HEK293 (cell line): ENCODE measurements at regions not wholly inside any gene's neighbourhood (a gene's known extent, or its start where the extent isn't known, plus 50 kb on each side); places are given as distances from the start of the nearest gene placed in this dataset.

Source experiments
- CTCF ChIA-PET: fragments of 350-600 bp; formaldehyde crosslinking; extraction: SDS; loops from one replicate; lab custom pipeline; 2021; ENCODE audit warnings: antibody characterized with exemption; lab: Yijun Ruan, JAX
- POLR2A ChIA-PET: fragments of 300-600 bp; formaldehyde crosslinking; extraction: SDS; loops from one replicate; lab custom pipeline; 2020; ENCODE audit warnings: antibody characterized with exemption, inconsistent platforms; lab: Yijun Ruan, JAX
- H3K27ac ChIP-seq: fragments of 200-500 bp; sonication (Bioruptor generic); 2 replicates; pipeline ENCODE4 v1.5.1; 2014; ENCODE audit warnings: low read depth, low read length, control low read depth, inconsistent platforms; ENCODE audit errors: extremely low read depth
- H3K36me3 ChIP-seq, 2 experiments: fragments of 200-500 bp in 1 of 2; sonication (Bioruptor generic) in 1 of 2; 1 replicate in 1 of 2; 2 replicates in 1 of 2; pipeline ENCODE4 v1.5.1; 2014 to 2017; ENCODE audit warnings: inconsistent platforms in 2 of 2, low read length in 2 of 2; ENCODE audit not compliant: control insufficient read depth in 2 of 2, insufficient read depth in 1 of 2
- H3K4me1 ChIP-seq: fragments of 200-500 bp; sonication (Bioruptor generic); 2 replicates; pipeline ENCODE4 v1.5.1; 2014; ENCODE audit warnings: mild to moderate bottlenecking, low read length, inconsistent platforms; ENCODE audit not compliant: control insufficient read depth, insufficient read depth
- H3K4me3 ChIP-seq: 2 replicates; pipeline ENCODE4 v1.5.1; 2011; ENCODE audit warnings: low read depth, mild to moderate bottlenecking, control low read depth, low read length, moderate library complexity
- H3K9me3 ChIP-seq: fragments of 200-500 bp; sonication (Bioruptor generic); 2 replicates; pipeline ENCODE4 v1.5.1; 2014; ENCODE audit warnings: low read depth, low read length, inconsistent platforms; ENCODE audit not compliant: control insufficient read depth, insufficient read depth
- PRDM4 ChIP-seq: fragments of 450-650 bp; formaldehyde crosslinking; IDR thresholded peaks from 2 replicates; pipeline ENCODE4 v1.5.1; 2017; ENCODE audit warnings: missing biosample characterization, missing genetic modification characterization
- REPIN1 ChIP-seq: fragments of 450-650 bp; formaldehyde crosslinking; IDR thresholded peaks from 2 replicates; pipeline ENCODE4 v1.5.1; 2017; ENCODE audit warnings: missing biosample characterization, missing genetic modification characterization, low read depth
- ZFP37 ChIP-seq: fragments of 450-650 bp; formaldehyde crosslinking; IDR thresholded peaks from 2 replicates; pipeline ENCODE4 v1.5.1; 2016; ENCODE audit warnings: missing biosample characterization, missing genetic modification characterization
- ZNF157 ChIP-seq: fragments of 450-650 bp; formaldehyde crosslinking; IDR thresholded peaks from 2 replicates; pipeline ENCODE4 v1.5.1; 2016; ENCODE audit warnings: missing biosample characterization, missing genetic modification characterization
- ZNF248 ChIP-seq: fragments of 450-650 bp; formaldehyde crosslinking; IDR thresholded peaks from 2 replicates; pipeline ENCODE4 v1.5.1; 2017; ENCODE audit warnings: missing biosample characterization, missing genetic modification characterization
- ZNF544 ChIP-seq: fragments of 450-650 bp; formaldehyde crosslinking; IDR thresholded peaks from 2 replicates; pipeline ENCODE4 v1.5.0; 2017; ENCODE audit warnings: missing biosample characterization, missing genetic modification characterization
- ZNF76 ChIP-seq: fragments of 450-650 bp; formaldehyde crosslinking; IDR thresholded peaks from 2 replicates; pipeline ENCODE4; 2016; ENCODE audit warnings: low read depth, missing biosample characterization, missing genetic modification characterization, borderline replicate concordance
- ZSCAN5A ChIP-seq: fragments of 450-650 bp; formaldehyde crosslinking; IDR thresholded peaks from 2 replicates; pipeline ENCODE4 v1.5.1; 2016; ENCODE audit warnings: missing biosample characterization, missing genetic modification characterization
- TF ChIP-seq, protein P1 (sequence below): fragments of 450-650 bp; formaldehyde crosslinking; IDR thresholded peaks from 2 replicates; pipeline ENCODE4 v1.5.1; 2016; ENCODE audit warnings: missing biosample characterization, missing genetic modification characterization, borderline replicate concordance
- TF ChIP-seq, protein P2 (sequence below): fragments of 450-650 bp; formaldehyde crosslinking; IDR thresholded peaks from 2 replicates; pipeline ENCODE4 v1.5.1; 2016; ENCODE audit warnings: missing biosample characterization, missing genetic modification characterization, borderline replicate concordance
- TF ChIP-seq, protein P3 (sequence below): sonication (generic); formaldehyde crosslinking; IDR thresholded peaks from 2 replicates; pipeline ENCODE4 v1.8.1; 2022; ENCODE audit warnings: mild to moderate bottlenecking, moderate library complexity, missing genetic modification reagents

- ChIA-PET POLR2A (no interaction called here), CTCF (interaction anchor here (1.0 to 8.7 kb wide), 4 partner anchors 9 to 309 kb away, joined by 6 to 280 read pairs (median 60); no protein-coding TSS in a partner anchor)
- H3K27ac ChIP-seq = no peak overlapping the region
- H3K4me3 ChIP-seq = no peak overlapping the region
- H3K9me3 ChIP-seq = no peaks in the 10 kb centered on the region
- H3K4me1 ChIP-seq = no peaks in the 10 kb centered on the region
- H3K36me3 ChIP-seq = no peaks in the 10 kb centered on the region
- TF ChIP-seq ZNF544 (tag by site-specific recombination) = no peak
- no peak for TF ChIP-seq ZSCAN5A (tag by site-specific recombination)
- no peak for TF ChIP-seq ZNF248 (tag by site-specific recombination)
- TF ChIP-seq, protein P1, sequence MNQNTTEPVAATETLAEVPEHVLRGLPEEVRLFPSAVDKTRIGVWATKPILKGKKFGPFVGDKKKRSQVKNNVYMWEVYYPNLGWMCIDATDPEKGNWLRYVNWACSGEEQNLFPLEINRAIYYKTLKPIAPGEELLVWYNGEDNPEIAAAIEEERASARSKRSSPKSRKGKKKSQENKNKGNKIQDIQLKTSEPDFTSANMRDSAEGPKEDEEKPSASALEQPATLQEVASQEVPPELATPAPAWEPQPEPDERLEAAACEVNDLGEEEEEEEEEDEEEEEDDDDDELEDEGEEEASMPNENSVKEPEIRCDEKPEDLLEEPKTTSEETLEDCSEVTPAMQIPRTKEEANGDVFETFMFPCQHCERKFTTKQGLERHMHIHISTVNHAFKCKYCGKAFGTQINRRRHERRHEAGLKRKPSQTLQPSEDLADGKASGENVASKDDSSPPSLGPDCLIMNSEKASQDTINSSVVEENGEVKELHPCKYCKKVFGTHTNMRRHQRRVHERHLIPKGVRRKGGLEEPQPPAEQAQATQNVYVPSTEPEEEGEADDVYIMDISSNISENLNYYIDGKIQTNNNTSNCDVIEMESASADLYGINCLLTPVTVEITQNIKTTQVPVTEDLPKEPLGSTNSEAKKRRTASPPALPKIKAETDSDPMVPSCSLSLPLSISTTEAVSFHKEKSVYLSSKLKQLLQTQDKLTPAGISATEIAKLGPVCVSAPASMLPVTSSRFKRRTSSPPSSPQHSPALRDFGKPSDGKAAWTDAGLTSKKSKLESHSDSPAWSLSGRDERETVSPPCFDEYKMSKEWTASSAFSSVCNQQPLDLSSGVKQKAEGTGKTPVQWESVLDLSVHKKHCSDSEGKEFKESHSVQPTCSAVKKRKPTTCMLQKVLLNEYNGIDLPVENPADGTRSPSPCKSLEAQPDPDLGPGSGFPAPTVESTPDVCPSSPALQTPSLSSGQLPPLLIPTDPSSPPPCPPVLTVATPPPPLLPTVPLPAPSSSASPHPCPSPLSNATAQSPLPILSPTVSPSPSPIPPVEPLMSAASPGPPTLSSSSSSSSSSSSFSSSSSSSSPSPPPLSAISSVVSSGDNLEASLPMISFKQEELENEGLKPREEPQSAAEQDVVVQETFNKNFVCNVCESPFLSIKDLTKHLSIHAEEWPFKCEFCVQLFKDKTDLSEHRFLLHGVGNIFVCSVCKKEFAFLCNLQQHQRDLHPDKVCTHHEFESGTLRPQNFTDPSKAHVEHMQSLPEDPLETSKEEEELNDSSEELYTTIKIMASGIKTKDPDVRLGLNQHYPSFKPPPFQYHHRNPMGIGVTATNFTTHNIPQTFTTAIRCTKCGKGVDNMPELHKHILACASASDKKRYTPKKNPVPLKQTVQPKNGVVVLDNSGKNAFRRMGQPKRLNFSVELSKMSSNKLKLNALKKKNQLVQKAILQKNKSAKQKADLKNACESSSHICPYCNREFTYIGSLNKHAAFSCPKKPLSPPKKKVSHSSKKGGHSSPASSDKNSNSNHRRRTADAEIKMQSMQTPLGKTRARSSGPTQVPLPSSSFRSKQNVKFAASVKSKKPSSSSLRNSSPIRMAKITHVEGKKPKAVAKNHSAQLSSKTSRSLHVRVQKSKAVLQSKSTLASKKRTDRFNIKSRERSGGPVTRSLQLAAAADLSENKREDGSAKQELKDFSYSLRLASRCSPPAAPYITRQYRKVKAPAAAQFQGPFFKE (tag by site-specific recombination) = no peak
- no peak for TF ChIP-seq ZFP37 (tag by site-specific recombination)
- TF ChIP-seq PRDM4 (tag by site-specific recombination) = no peak
- TF ChIP-seq, all 188 proteins: peak for 0
Measured at GRCh38 chr7:25569765-25570164, 341.5 kb upstream of the NPVF start.

- POLR2A ChIA-PET = no interaction called here
- Histone ChIP-seq H3K27ac (no peak overlapping the region), H3K4me3 (no peak overlapping the region), H3K36me3 (no peaks in the 10 kb centered on the region), H3K4me1 (no peaks in the 10 kb centered on the region), H3K9me3 (no peaks in the 10 kb centered on the region)
- CTCF ChIA-PET = interaction anchor here (0.6 to 3.0 kb wide), 5 partner anchors 13 to 279 kb away, joined by 3 to 14 read pairs (median 5); no protein-coding TSS in a partner anchor
- TF ChIP-seq ZNF76 (tag by site-specific recombination) (no peak), ZNF157 (tag by site-specific recombination) (no peak), REPIN1 (tag by site-specific recombination) (no peak), ZNF544 (tag by site-specific recombination) (no peak)
- TF ChIP-seq, protein P2, sequence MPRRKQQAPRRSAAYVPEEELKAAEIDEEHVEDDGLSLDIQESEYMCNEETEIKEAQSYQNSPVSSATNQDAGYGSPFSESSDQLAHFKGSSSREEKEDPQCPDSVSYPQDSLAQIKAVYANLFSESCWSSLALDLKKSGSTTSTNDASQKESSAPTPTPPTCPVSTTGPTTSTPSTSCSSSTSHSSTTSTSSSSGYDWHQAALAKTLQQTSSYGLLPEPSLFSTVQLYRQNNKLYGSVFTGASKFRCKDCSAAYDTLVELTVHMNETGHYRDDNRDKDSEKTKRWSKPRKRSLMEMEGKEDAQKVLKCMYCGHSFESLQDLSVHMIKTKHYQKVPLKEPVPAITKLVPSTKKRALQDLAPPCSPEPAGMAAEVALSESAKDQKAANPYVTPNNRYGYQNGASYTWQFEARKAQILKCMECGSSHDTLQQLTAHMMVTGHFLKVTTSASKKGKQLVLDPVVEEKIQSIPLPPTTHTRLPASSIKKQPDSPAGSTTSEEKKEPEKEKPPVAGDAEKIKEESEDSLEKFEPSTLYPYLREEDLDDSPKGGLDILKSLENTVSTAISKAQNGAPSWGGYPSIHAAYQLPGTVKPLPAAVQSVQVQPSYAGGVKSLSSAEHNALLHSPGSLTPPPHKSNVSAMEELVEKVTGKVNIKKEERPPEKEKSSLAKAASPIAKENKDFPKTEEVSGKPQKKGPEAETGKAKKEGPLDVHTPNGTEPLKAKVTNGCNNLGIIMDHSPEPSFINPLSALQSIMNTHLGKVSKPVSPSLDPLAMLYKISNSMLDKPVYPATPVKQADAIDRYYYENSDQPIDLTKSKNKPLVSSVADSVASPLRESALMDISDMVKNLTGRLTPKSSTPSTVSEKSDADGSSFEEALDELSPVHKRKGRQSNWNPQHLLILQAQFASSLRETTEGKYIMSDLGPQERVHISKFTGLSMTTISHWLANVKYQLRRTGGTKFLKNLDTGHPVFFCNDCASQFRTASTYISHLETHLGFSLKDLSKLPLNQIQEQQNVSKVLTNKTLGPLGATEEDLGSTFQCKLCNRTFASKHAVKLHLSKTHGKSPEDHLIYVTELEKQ (tag by site-specific recombination) = no peak
- TF ChIP-seq, protein P3, sequence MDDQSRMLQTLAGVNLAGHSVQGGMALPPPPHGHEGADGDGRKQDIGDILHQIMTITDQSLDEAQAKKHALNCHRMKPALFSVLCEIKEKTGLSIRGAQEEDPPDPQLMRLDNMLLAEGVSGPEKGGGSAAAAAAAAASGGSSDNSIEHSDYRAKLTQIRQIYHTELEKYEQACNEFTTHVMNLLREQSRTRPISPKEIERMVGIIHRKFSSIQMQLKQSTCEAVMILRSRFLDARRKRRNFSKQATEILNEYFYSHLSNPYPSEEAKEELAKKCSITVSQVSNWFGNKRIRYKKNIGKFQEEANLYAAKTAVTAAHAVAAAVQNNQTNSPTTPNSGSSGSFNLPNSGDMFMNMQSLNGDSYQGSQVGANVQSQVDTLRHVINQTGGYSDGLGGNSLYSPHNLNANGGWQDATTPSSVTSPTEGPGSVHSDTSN (CRISPR knock-in tag) = no peak
Measured at GRCh38 chr7:25572423-25572822, 344.1 kb upstream of the NPVF start.
